Esophagus squamous epithelium (tissue), 4 donors: ENCODE measurements at regions not wholly inside any gene's neighbourhood (a gene's known extent, or its start where the extent isn't known, plus 50 kb on each side); places are given as distances from the start of the nearest gene placed in this dataset.

Source experiments
- POLR2A ChIP-seq, 4 donors: fragments of 450-650 bp; IDR thresholded peaks; one replicate each; pipeline ENCODE4 v1.6.1; 2017; ENCODE audit warnings: antibody characterized with exemption in 4 of 4, mild to moderate bottlenecking in 4 of 4, moderate library complexity in 3 of 4
- TF ChIP-seq, protein P1 (sequence below), 6 experiments: fragments of 450-650 bp in 4 of 6; fragments of 200-600 bp in 2 of 6; sonication (generic) in 2 of 6; IDR thresholded peaks; one replicate each; pipeline ENCODE4 v1.5.1; 2016 to 2019; ENCODE audit warnings: antibody characterized with exemption in 6 of 6, mild to moderate bottlenecking in 4 of 6, moderate library complexity in 4 of 6

DNA sequence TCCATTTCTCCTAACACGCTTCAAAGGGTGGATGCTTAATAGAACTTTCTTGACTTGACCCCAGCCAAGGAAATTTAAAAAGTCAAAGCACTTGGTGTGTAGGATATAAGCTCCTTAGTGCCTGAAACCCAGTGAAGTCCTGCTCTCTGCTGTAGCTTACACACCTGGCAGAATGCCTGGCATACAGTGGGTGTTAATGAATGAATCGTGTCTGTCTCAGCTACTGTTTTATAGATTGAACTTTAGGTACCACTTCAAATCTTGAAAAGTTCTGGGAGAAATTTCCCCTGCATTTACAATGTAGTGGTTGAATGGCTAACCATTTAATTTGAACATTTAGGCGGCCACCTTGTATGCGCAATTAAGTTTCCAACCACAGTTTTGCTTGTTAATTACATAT is 70.5 kb upstream of the ZNF217 start:
- TF ChIP-seq, protein P1, sequence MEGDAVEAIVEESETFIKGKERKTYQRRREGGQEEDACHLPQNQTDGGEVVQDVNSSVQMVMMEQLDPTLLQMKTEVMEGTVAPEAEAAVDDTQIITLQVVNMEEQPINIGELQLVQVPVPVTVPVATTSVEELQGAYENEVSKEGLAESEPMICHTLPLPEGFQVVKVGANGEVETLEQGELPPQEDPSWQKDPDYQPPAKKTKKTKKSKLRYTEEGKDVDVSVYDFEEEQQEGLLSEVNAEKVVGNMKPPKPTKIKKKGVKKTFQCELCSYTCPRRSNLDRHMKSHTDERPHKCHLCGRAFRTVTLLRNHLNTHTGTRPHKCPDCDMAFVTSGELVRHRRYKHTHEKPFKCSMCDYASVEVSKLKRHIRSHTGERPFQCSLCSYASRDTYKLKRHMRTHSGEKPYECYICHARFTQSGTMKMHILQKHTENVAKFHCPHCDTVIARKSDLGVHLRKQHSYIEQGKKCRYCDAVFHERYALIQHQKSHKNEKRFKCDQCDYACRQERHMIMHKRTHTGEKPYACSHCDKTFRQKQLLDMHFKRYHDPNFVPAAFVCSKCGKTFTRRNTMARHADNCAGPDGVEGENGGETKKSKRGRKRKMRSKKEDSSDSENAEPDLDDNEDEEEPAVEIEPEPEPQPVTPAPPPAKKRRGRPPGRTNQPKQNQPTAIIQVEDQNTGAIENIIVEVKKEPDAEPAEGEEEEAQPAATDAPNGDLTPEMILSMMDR (IDR thresholded peaks at IDR 0.05), result no peak
- TF ChIP-seq POLR2A (IDR thresholded peaks at IDR 0.05), result no peak
